DND-41 (cell line): ENCODE measurements at regions not wholly inside any gene's neighbourhood (a gene's known extent, or its start where the extent isn't known, plus 50 kb on each side); places are given as distances from the start of the nearest gene placed in this dataset.

Experiments
- ATAC-seq: fragments of 200-7000 bp; cut with Tn5 transposase; 3 replicates; pipeline ENCODE4 v1.9.1; 2021; ENCODE audit warnings: low read depth; ENCODE audit not compliant: insufficient read depth
- DNase-seq: peaks from one replicate; pipeline ENCODE4 v3.0.0-alpha.2; 2020
- H2AFZ ChIP-seq: 2 replicates; pipeline ENCODE4 v1.6.0; 2012; ENCODE audit warnings: low read depth, low read length
- H3K27ac ChIP-seq: 2 replicates; pipeline ENCODE4 v1.5.1; 2012; ENCODE audit warnings: low read length, inconsistent platforms
- H3K27me3 ChIP-seq: fragments of 200-600 bp; sonication (generic); 2 replicates; pipeline ENCODE4 v1.6.0; 2012; ENCODE audit warnings: low read length, mild to moderate bottlenecking, inconsistent platforms; ENCODE audit not compliant: insufficient read depth, poor library complexity
- H3K36me3 ChIP-seq: 2 replicates; pipeline ENCODE4 v1.5.1; 2012; ENCODE audit warnings: low read length, inconsistent platforms; ENCODE audit not compliant: insufficient read depth
- H3K4me1 ChIP-seq: 2 replicates; pipeline ENCODE4 v1.5.1; 2012; ENCODE audit warnings: mild to moderate bottlenecking, low read length; ENCODE audit not compliant: insufficient read depth
- H3K4me2 ChIP-seq: 2 replicates; pipeline ENCODE4 v1.6.0; 2012; ENCODE audit warnings: mild to moderate bottlenecking, moderate library complexity, low read length, inconsistent platforms; ENCODE audit not compliant: insufficient read depth
- H3K4me3 ChIP-seq, 2 experiments: fragments of 200-600 bp in 1 of 2; shearing (Covaris generic) in 1 of 2; 2 replicates each; pipeline ENCODE4 v1.5.1; 2012 to 2016; ENCODE audit warnings: inconsistent platforms in 2 of 2, low read length in 2 of 2, mild to moderate bottlenecking in 2 of 2, low read depth in 1 of 2, moderate library complexity in 1 of 2
- H3K79me2 ChIP-seq: 2 replicates; pipeline ENCODE4 v1.6.0; 2012; ENCODE audit warnings: low read length, inconsistent platforms; ENCODE audit not compliant: insufficient read depth
- H3K9ac ChIP-seq: 2 replicates; pipeline ENCODE4 v1.6.0; 2012; ENCODE audit warnings: low read depth, mild to moderate bottlenecking, inconsistent platforms, low read length, moderate library complexity
- H3K9me3 ChIP-seq: 2 replicates; pipeline ENCODE4 v1.5.1; 2012; ENCODE audit warnings: low read length, moderate library complexity, mild to moderate bottlenecking, inconsistent platforms; ENCODE audit not compliant: insufficient read depth, severe bottlenecking
- H4K20me1 ChIP-seq: 2 replicates; pipeline ENCODE4 v1.6.0; 2012; ENCODE audit warnings: low read length; ENCODE audit not compliant: insufficient read depth
- CTCF ChIP-seq: IDR thresholded peaks from 2 replicates; pipeline ENCODE4 v1.5.1; 2012; ENCODE audit warnings: borderline replicate concordance, low read length, moderate library complexity, mild to moderate bottlenecking; ENCODE audit not compliant: poor library complexity, severe bottlenecking; ENCODE audit errors: extremely low read depth
- EZH2 ChIP-seq: IDR thresholded peaks from 3 replicates; pipeline ENCODE4 v1.6.1; 2012; ENCODE audit warnings: borderline replicate concordance, low read depth, mild to moderate bottlenecking, moderate library complexity, low read length, inconsistent platforms; ENCODE audit not compliant: severe bottlenecking

DNA sequence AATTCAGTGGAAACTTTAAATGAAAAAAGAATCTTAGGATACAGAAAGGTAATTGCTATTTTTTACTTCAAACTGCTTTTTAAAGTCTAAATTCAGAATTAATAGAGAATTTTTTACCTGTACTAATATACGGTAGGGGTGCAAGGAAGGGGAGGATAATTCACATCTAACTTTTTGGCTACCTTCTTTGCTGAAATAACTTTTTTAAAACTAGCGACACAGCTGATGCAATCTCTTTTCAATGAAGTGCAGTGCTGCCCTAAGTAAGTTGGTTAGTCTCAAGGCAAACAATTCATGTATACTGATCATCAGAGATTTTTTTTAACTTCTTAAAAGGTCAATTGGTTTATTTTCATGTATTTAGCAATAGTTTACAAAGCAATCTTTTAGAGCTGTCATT, 119.8 kb downstream of the NEDD1 start:
- Histone ChIP-seq H3K4me2 (no peak overlapping the region), H3K27me3 (no peaks in the 10 kb centered on the region), H3K9ac (no peak overlapping the region), H2AFZ (no peak overlapping the region), H3K36me3 (no peaks in the 10 kb centered on the region), H3K79me2 (no peaks in the 10 kb centered on the region), H3K9me3 (no peaks in the 10 kb centered on the region), H3K27ac (no peak overlapping the region), H4K20me1 (no peaks in the 10 kb centered on the region), H3K4me3 (no peak overlapping the region), H3K4me1 (no peaks in the 10 kb centered on the region)
- TF ChIP-seq CTCF (no peak), EZH2 (no peak)
- ATAC-seq (no peak), DNase-seq (no peak)

DNA sequence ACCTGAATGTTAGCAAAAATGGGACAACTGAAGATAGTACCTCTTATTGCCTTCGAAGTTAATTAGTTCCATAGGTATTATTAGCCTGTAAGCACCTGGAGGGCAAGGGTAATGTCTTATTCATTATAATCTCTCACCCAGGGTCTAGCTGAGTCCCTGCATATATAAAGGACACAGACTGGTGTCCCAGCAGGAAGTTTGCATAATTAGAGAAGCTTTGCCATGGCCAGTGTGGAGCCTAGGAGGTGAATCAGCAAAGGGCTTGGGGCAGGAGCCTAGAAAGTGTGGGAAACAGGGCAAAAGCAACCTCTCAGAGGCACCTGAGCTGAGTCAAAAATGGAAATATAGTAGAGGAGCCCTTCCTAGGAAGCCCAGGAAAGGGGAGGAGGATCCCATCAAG, 120.4 kb downstream of the NEDD1 start:
- Histone ChIP-seq H3K9ac (no peak overlapping the region), H3K27ac (no peak overlapping the region), H4K20me1 (no peaks in the 10 kb centered on the region), H3K9me3 (no peaks in the 10 kb centered on the region), H3K79me2 (no peaks in the 10 kb centered on the region), H3K4me3 (no peak overlapping the region), H3K4me1 (no peaks in the 10 kb centered on the region), H2AFZ (no peak overlapping the region), H3K36me3 (no peaks in the 10 kb centered on the region), H3K27me3 (no peaks in the 10 kb centered on the region), H3K4me2 (no peak overlapping the region)
- ATAC-seq (no peak), DNase-seq (no peak)
- no peak for TF ChIP-seq CTCF
- TF ChIP-seq EZH2, result no peak

GRCh38 chr12:97038131-97038530, 131.1 kb downstream of the NEDD1 start:
- H3K27me3 ChIP-seq, result no peaks in the 10 kb centered on the region
- H3K27ac ChIP-seq, result no peak overlapping the region
- H2AFZ ChIP-seq, result no peak overlapping the region
- no peak overlapping the region for H3K9ac ChIP-seq
- TF ChIP-seq CTCF (no peak), EZH2 (no peak)
- H3K4me3 ChIP-seq, result no peak overlapping the region
- H3K4me1 ChIP-seq, result peaks cover 14% of the 10 kb centered on the region
- H3K4me2 ChIP-seq, result no peak overlapping the region
- DNase-seq, result no peak
- H3K36me3 ChIP-seq, result no peaks in the 10 kb centered on the region
- no peaks in the 10 kb centered on the region for H3K9me3 ChIP-seq
- no peaks in the 10 kb centered on the region for H4K20me1 ChIP-seq
- no peaks in the 10 kb centered on the region for H3K79me2 ChIP-seq
- no peak for ATAC-seq

DNA sequence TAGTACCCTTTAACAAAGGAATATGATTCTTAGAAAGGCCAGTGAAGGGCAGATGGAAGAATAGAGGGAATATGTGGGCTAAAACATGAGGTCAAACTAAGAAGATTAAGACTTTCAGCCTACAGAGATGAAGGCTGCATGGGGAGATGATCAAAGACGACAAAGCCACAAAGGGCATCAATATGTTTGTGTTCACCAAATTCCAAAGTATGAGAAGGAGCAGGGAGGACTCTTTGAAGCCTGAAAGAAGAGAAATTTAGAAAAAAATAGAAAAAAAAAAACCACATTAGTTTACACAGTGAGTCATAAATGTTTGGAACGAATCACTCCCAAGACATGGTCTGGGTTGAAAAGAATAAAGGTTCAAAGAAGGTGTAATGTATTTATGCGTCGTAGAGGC, 131.8 kb downstream of the NEDD1 start:
- Histone ChIP-seq H3K4me1 (peaks cover 14% of the 10 kb centered on the region), H2AFZ (no peak overlapping the region), H3K27me3 (no peaks in the 10 kb centered on the region), H3K4me3 (no peak overlapping the region), H3K4me2 (no peak overlapping the region), H3K79me2 (no peaks in the 10 kb centered on the region), H3K27ac (no peak overlapping the region), H3K36me3 (no peaks in the 10 kb centered on the region), H3K9me3 (no peaks in the 10 kb centered on the region), H3K9ac (no peak overlapping the region), H4K20me1 (no peaks in the 10 kb centered on the region)
- DNase-seq (no peak), ATAC-seq (0 out of 3 replicates have a peak, but pooled peaks have one; percentile 19)
- no peak for TF ChIP-seq EZH2
